ENCODE measurements at regions not wholly inside any gene's neighbourhood (a gene's known extent, or its start where the extent isn't known, plus 50 kb on each side); places are given as distances from the start of the nearest gene placed in this dataset.

- DNase-seq (ENCODE audit: low spot score) = no peak
- no peaks in the 10 kb centered on the region for H3K27me3 ChIP-seq
- H3K27ac ChIP-seq = peak overlapping the region in 1 of 2 donors; percentile 33
- H3K4me3 ChIP-seq = no peak overlapping the region
- TF ChIP-seq CTCF (IDR thresholded peaks at IDR 0.05) = no peak
- H3K9me3 ChIP-seq = no peaks in the 10 kb centered on the region
- peaks cover 0 to 6% of the 10 kb centered on the region in 2 donors for H3K4me1 ChIP-seq
- no peaks in the 10 kb centered on the region for H3K36me3 ChIP-seq
Measured at GRCh38 chr5:102599289-102599688, 100.5 kb upstream of the SLCO6A1 start.

- Histone ChIP-seq H3K27me3 (no peaks in the 10 kb centered on the region), H3K4me3 (no peak overlapping the region), H3K9me3 (no peaks in the 10 kb centered on the region), H3K4me1 (peaks cover 0 to 6% of the 10 kb centered on the region in 2 donors), H3K27ac (no peak overlapping the region), H3K36me3 (no peaks in the 10 kb centered on the region)
- DNase-seq (ENCODE audit: low spot score) = no peak
- TF ChIP-seq CTCF (IDR thresholded peaks at IDR 0.05) = no peak
Measured at GRCh38 chr5:102600964-102601363, 102.2 kb upstream of the SLCO6A1 start.

- Histone ChIP-seq H3K27ac (no peak overlapping the region), H3K9me3 (no peaks in the 10 kb centered on the region)
- no peak for DNase-seq (ENCODE audit: low spot score)
Measured at GRCh38 chr5:102603670-102604069, 104.9 kb upstream of the SLCO6A1 start.

GRCh38 chr5:102608414-102608813 is 109.6 kb upstream of the SLCO6A1 start:
- Histone ChIP-seq H3K9me3 (no peaks in the 10 kb centered on the region), H3K27ac (no peak overlapping the region), H3K27me3 (no peaks in the 10 kb centered on the region), H3K4me1 (no peaks in the 10 kb centered on the region), H3K4me3 (no peak overlapping the region), H3K36me3 (no peaks in the 10 kb centered on the region)
- no peak for DNase-seq (ENCODE audit: low spot score)
- no peak for TF ChIP-seq CTCF (IDR thresholded peaks at IDR 0.05)

More at GRCh38 chr5:102603670-102604069, 104.9 kb upstream of the SLCO6A1 start:
- no peaks in the 10 kb centered on the region for H3K36me3 ChIP-seq
- H3K27me3 ChIP-seq = no peaks in the 10 kb centered on the region
- no peak overlapping the region for H3K4me3 ChIP-seq
- H3K4me1 ChIP-seq = peaks cover 0 to 6% of the 10 kb centered on the region in 2 donors
- TF ChIP-seq CTCF (IDR thresholded peaks at IDR 0.05) = no peak

GRCh38 chr5:102611312-102611711 is 112.5 kb upstream of the SLCO6A1 start:
- no peak for TF ChIP-seq CTCF (IDR thresholded peaks at IDR 0.05)
- Histone ChIP-seq H3K4me1 (no peaks in the 10 kb centered on the region), H3K4me3 (no peak overlapping the region), H3K9me3 (no peaks in the 10 kb centered on the region), H3K27ac (no peak overlapping the region), H3K36me3 (no peaks in the 10 kb centered on the region), H3K27me3 (no peaks in the 10 kb centered on the region)
- DNase-seq (ENCODE audit: low spot score) = no peak

- DNase-seq (ENCODE audit: low spot score) = no peak
- Histone ChIP-seq H3K27ac (no peak overlapping the region), H3K27me3 (no peaks in the 10 kb centered on the region), H3K9me3 (no peaks in the 10 kb centered on the region), H3K4me3 (no peak overlapping the region), H3K4me1 (no peaks in the 10 kb centered on the region), H3K36me3 (no peaks in the 10 kb centered on the region)
- TF ChIP-seq CTCF (IDR thresholded peaks at IDR 0.05) = no peak
Measured at GRCh38 chr5:102613661-102614060, 114.9 kb upstream of the SLCO6A1 start.
